ENCODE measurements at regions not wholly inside any gene's neighbourhood (a gene's known extent, or its start where the extent isn't known, plus 50 kb on each side); places are given as distances from the start of the nearest gene placed in this dataset.

- TF ChIP-seq CTCF (IDR thresholded peaks at IDR 0.05; ENCODE audit: borderline replicate concordance, extremely low read depth, insufficient read depth) = no peak
- H3K27me3 ChIP-seq (ENCODE audit: control insufficient read depth, insufficient read depth, low read length) = no peaks in the 10 kb centered on the region
- DNase-seq (no peak), FAIRE-seq (no peak)
- H3K9me3 ChIP-seq (ENCODE audit: control insufficient read depth in 2 of 3, insufficient read depth in 1 of 3, low read length in 3 of 3) = no peaks in the 10 kb centered on the region
- H3K27ac ChIP-seq (ENCODE audit: low read depth in 2 of 2, low read length in 2 of 2) = no peak overlapping the region
- H3K4me3 ChIP-seq (ENCODE audit: low read length in 3 of 3) = no peak overlapping the region
- no peak overlapping the region for H3K9ac ChIP-seq (ENCODE audit: low read length in 3 of 3)
- intact Hi-C loops (cut with DNase I) = no loop called here
- H3K36me3 ChIP-seq (ENCODE audit: control insufficient read depth in 2 of 3, insufficient read depth in 3 of 3, low read length in 3 of 3) = no peaks in the 10 kb centered on the region
- H3K4me1 ChIP-seq (ENCODE audit: control insufficient read depth in 2 of 3, insufficient read depth in 2 of 3, low read depth in 1 of 3, low read length in 3 of 3) = no peaks in the 10 kb centered on the region
These were observed 103.1 kb upstream of the MYO10 start for GRCh38 chr5:17039170-17039569.

GRCh38 chr5:17042041-17042440 is 106.0 kb upstream of the MYO10 start:
- no peak overlapping the region for H3K9ac ChIP-seq (ENCODE audit: low read length in 3 of 3)
- H3K27ac ChIP-seq (ENCODE audit: low read depth in 2 of 2, low read length in 2 of 2) = no peak overlapping the region
- H3K4me3 ChIP-seq (ENCODE audit: low read length in 3 of 3) = no peak overlapping the region
- H3K4me1 ChIP-seq (ENCODE audit: control insufficient read depth in 2 of 3, insufficient read depth in 2 of 3, low read depth in 1 of 3, low read length in 3 of 3) = no peaks in the 10 kb centered on the region
- no peak for TF ChIP-seq CTCF (IDR thresholded peaks at IDR 0.05; ENCODE audit: borderline replicate concordance, extremely low read depth, insufficient read depth)
- intact Hi-C loops (cut with DNase I) = no loop called here
- no peak for FAIRE-seq
- H3K9me3 ChIP-seq (ENCODE audit: control insufficient read depth in 2 of 3, insufficient read depth in 1 of 3, low read length in 3 of 3) = no peaks in the 10 kb centered on the region
- DNase-seq = no peak
- H3K36me3 ChIP-seq (ENCODE audit: control insufficient read depth in 2 of 3, insufficient read depth in 3 of 3, low read length in 3 of 3) = no peaks in the 10 kb centered on the region
- no peaks in the 10 kb centered on the region for H3K27me3 ChIP-seq (ENCODE audit: control insufficient read depth, insufficient read depth, low read length)

- Histone ChIP-seq H3K27me3 (ENCODE audit: control insufficient read depth, insufficient read depth, low read length) (no peaks in the 10 kb centered on the region), H3K4me3 (ENCODE audit: low read length in 3 of 3) (no peak overlapping the region), H3K27ac (ENCODE audit: low read depth in 2 of 2, low read length in 2 of 2) (no peak overlapping the region), H3K9ac (ENCODE audit: low read length in 3 of 3) (no peak overlapping the region), H3K4me1 (ENCODE audit: control insufficient read depth in 2 of 3, insufficient read depth in 2 of 3, low read depth in 1 of 3, low read length in 3 of 3) (no peaks in the 10 kb centered on the region), H3K9me3 (ENCODE audit: control insufficient read depth in 2 of 3, insufficient read depth in 1 of 3, low read length in 3 of 3) (no peaks in the 10 kb centered on the region), H3K36me3 (ENCODE audit: control insufficient read depth in 2 of 3, insufficient read depth in 3 of 3, low read length in 3 of 3) (no peaks in the 10 kb centered on the region)
- TF ChIP-seq CTCF (IDR thresholded peaks at IDR 0.05; ENCODE audit: borderline replicate concordance, extremely low read depth, insufficient read depth) = no peak
- intact Hi-C loops (cut with DNase I) = no loop called here
- FAIRE-seq = no peak
- DNase-seq = no peak
These were observed 110.2 kb upstream of the MYO10 start for GRCh38 chr5:17046320-17046719.

- intact Hi-C loops (cut with DNase I) = no loop called here
These were observed 114.1 kb upstream of the MYO10 start for GRCh38 chr5:17050236-17050635.

More at GRCh38 chr5:17050236-17050635, 114.1 kb upstream of the MYO10 start:
- DNase-seq (no peak), FAIRE-seq (no peak)
- Histone ChIP-seq H3K4me3 (ENCODE audit: low read length in 3 of 3) (no peak overlapping the region), H3K36me3 (ENCODE audit: control insufficient read depth in 2 of 3, insufficient read depth in 3 of 3, low read length in 3 of 3) (no peaks in the 10 kb centered on the region), H3K27me3 (ENCODE audit: control insufficient read depth, insufficient read depth, low read length) (no peaks in the 10 kb centered on the region), H3K9ac (ENCODE audit: low read length in 3 of 3) (no peak overlapping the region), H3K4me1 (ENCODE audit: control insufficient read depth in 2 of 3, insufficient read depth in 2 of 3, low read depth in 1 of 3, low read length in 3 of 3) (no peaks in the 10 kb centered on the region), H3K9me3 (ENCODE audit: control insufficient read depth in 2 of 3, insufficient read depth in 1 of 3, low read length in 3 of 3) (no peaks in the 10 kb centered on the region), H3K27ac (ENCODE audit: low read depth in 2 of 2, low read length in 2 of 2) (no peak overlapping the region)
- no peak for TF ChIP-seq CTCF (IDR thresholded peaks at IDR 0.05; ENCODE audit: borderline replicate concordance, extremely low read depth, insufficient read depth)

All from kidney (tissue), 13 donors.